ENCODE measurements at regions not wholly inside any gene's neighbourhood (a gene's known extent, or its start where the extent isn't known, plus 50 kb on each side); places are given as distances from the start of the nearest gene placed in this dataset.

DNA sequence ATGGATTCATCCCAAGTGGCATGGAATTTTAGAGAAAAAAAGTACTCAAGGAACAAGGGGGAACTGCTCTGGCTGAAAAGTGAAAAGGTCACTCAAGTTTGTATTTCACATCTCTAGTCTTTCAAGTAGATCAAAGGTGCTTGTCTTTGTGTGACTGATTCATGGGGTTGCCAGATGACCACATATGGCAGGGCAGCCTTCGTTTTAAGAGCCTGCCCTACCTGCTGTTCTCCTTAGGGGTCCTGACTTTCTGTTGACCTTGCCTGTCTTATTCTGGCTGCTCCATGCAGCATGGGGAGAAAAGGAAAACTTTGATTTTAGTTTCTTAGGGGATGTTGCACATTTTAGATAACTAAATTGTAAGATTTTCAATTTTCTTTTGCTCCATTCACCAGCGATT, 877.7 kb downstream of the TLE1 start:
- TF ChIP-seq FOS (IDR thresholded peaks at IDR 0.05; ENCODE audit: borderline replicate concordance, insufficient read depth, low read length), result no peak
- no peak for TF ChIP-seq MYC (IDR thresholded peaks at IDR 0.05; ENCODE audit: low read depth, low read length)
